ENCODE measurements at regions not wholly inside any gene's neighbourhood (a gene's known extent, or its start where the extent isn't known, plus 50 kb on each side); places are given as distances from the start of the nearest gene placed in this dataset.

- DNase-seq = no peak
- Histone ChIP-seq H3K4me3 (ENCODE audit: low read length) (no peak overlapping the region), H3F3A (ENCODE audit: low read length, unreplicated experiment) (no peaks in the 10 kb centered on the region), H4K20me1 (ENCODE audit: low read length) (no peaks in the 10 kb centered on the region), H3K36me3 (ENCODE audit: low read depth, low read length) (no peaks in the 10 kb centered on the region), H3K9me2 (replicated peaks; ENCODE audit: low read length) (peaks cover 4% of the 10 kb centered on the region; the same call in 1 of the 2 replicates), H3K27me3 (ENCODE audit: low read length) (no peaks in the 10 kb centered on the region), H3K9me3 (ENCODE audit: low read length) (no peaks in the 10 kb centered on the region), H3K4me2 (ENCODE audit: low read length) (no peak overlapping the region), H3K27ac (ENCODE audit: low read length) (no peak overlapping the region), H3K9ac (ENCODE audit: low read length) (no peak overlapping the region), H3K79me2 (ENCODE audit: low read length) (no peaks in the 10 kb centered on the region), H3K4me1 (ENCODE audit: insufficient read depth, low read length) (peaks cover 12% of the 10 kb centered on the region; the same call in 1 of the 2 replicates), H2AFZ (ENCODE audit: low read length) (no peak overlapping the region)
- no peak for ATAC-seq
- BruUV-seq (replicated peaks) = no TSS peak
- POLR2A ChIA-PET (ENCODE audit: unreplicated experiment) = no interaction called here
- TF ChIP-seq EZH2 (IDR thresholded peaks at IDR 0.05; ENCODE audit: low read length, unreplicated experiment) (no peak), EZH2phosphoT487 (IDR thresholded peaks at IDR 0.05; ENCODE audit: borderline replicate concordance, low read length) (no peak), CTCF (conservative IDR thresholded peaks at IDR 0.05; ENCODE audit: low read depth, low read length) (no peak)
- CTCF ChIA-PET = no interaction called here
- intact Hi-C loops (cut with micrococcal nuclease) = loop anchor here (10.0 kb wide), 1 partner anchor 196 kb away; no protein-coding TSS in a partner anchor
These were observed 137.9 kb upstream of the VRK2 start for GRCh38 chr2:57908736-57909161.

GRCh38 chr2:57918126-57918525, 128.5 kb upstream of the VRK2 start:
- no peak overlapping the region for H3K4me3 ChIP-seq (ENCODE audit: low read length)
- no peaks in the 10 kb centered on the region for H3F3A ChIP-seq (ENCODE audit: low read length, unreplicated experiment)
- H3K27ac ChIP-seq (ENCODE audit: low read length) = no peak overlapping the region
- H3K79me2 ChIP-seq (ENCODE audit: low read length) = no peaks in the 10 kb centered on the region
- H2AFZ ChIP-seq (ENCODE audit: low read length) = no peak overlapping the region
- ChIA-PET POLR2A (ENCODE audit: unreplicated experiment) (interaction anchor here (0.6 kb wide), 1 partner anchor 247 kb away, joined by 4 read pairs; no protein-coding TSS in a partner anchor), CTCF (no interaction called here)
- no peaks in the 10 kb centered on the region for H3K9me3 ChIP-seq (ENCODE audit: low read length)
- no peak overlapping the region for H3K9ac ChIP-seq (ENCODE audit: low read length)
- BruUV-seq (replicated peaks) = no TSS peak
- no peak overlapping the region for H3K4me2 ChIP-seq (ENCODE audit: low read length)
- H3K4me1 ChIP-seq (ENCODE audit: insufficient read depth, low read length) = no peaks in the 10 kb centered on the region
- intact Hi-C loops (cut with micrococcal nuclease) = no loop called here
- DNase-seq (no peak), ATAC-seq (no peak)
- H3K36me3 ChIP-seq (ENCODE audit: low read depth, low read length) = no peaks in the 10 kb centered on the region
- no peaks in the 10 kb centered on the region for H3K9me2 ChIP-seq (replicated peaks; ENCODE audit: low read length)
- H3K27me3 ChIP-seq (ENCODE audit: low read length) = no peaks in the 10 kb centered on the region
- no peaks in the 10 kb centered on the region for H4K20me1 ChIP-seq (ENCODE audit: low read length)
- TF ChIP-seq EZH2phosphoT487 (IDR thresholded peaks at IDR 0.05; ENCODE audit: borderline replicate concordance, low read length) (no peak), CTCF (conservative IDR thresholded peaks at IDR 0.05; ENCODE audit: low read depth, low read length) (no peak), EZH2 (IDR thresholded peaks at IDR 0.05; ENCODE audit: low read length, unreplicated experiment) (no peak)

DNA sequence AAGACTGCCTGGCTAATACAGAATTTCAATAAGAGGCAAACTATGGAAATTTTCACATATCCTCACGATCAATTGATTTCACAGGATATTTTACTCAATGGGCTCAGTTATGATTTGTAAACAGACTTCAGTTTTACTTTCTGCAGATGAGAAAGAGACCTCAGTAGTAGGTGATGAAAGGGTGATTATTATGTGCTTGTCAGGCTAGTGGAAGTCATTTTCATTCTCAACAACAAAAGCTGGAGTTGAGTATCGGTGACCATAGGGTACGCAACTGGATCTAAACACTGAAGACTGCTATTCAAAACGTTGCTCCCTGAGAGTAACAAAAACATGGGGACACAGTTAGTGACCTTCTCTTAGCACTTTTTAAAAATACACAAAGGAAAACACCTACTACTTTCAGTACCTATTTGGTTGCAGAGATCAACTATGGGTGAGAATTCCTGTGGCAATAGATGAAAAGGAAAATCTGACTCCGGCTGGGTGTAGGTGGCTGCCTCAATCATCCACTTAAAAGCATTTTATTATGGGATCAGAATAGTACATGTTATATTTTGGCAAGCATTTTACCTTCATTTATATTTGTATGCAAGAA, 126.2 kb upstream of the VRK2 start:
- H3K27me3 ChIP-seq (ENCODE audit: low read length) = no peaks in the 10 kb centered on the region
- no peak for DNase-seq
- no peak overlapping the region for H3K4me3 ChIP-seq (ENCODE audit: low read length)
- no peak overlapping the region for H3K9ac ChIP-seq (ENCODE audit: low read length)
- CTCF ChIA-PET = no interaction called here
- H3K9me3 ChIP-seq (ENCODE audit: low read length) = no peaks in the 10 kb centered on the region
- H3K27ac ChIP-seq (ENCODE audit: low read length) = no peak overlapping the region
- no peak overlapping the region for H3K4me2 ChIP-seq (ENCODE audit: low read length)
- no peaks in the 10 kb centered on the region for H3K4me1 ChIP-seq (ENCODE audit: insufficient read depth, low read length)
- BruUV-seq (replicated peaks) = no TSS peak
- intact Hi-C loops (cut with micrococcal nuclease) = no loop called here
- no peaks in the 10 kb centered on the region for H3K9me2 ChIP-seq (replicated peaks; ENCODE audit: low read length)
- POLR2A ChIA-PET (ENCODE audit: unreplicated experiment) = no interaction called here
- H4K20me1 ChIP-seq (ENCODE audit: low read length) = no peaks in the 10 kb centered on the region
- H3F3A ChIP-seq (ENCODE audit: low read length, unreplicated experiment) = no peaks in the 10 kb centered on the region
- H2AFZ ChIP-seq (ENCODE audit: low read length) = no peak overlapping the region
- TF ChIP-seq EZH2 (IDR thresholded peaks at IDR 0.05; ENCODE audit: low read length, unreplicated experiment) (no peak), EZH2phosphoT487 (IDR thresholded peaks at IDR 0.05; ENCODE audit: borderline replicate concordance, low read length) (no peak), CTCF (conservative IDR thresholded peaks at IDR 0.05; ENCODE audit: low read depth, low read length) (no peak)
- ATAC-seq = no peak
- H3K36me3 ChIP-seq (ENCODE audit: low read depth, low read length) = no peaks in the 10 kb centered on the region
- no peaks in the 10 kb centered on the region for H3K79me2 ChIP-seq (ENCODE audit: low read length)
